NCI-H2081 treated with DMSO at 0.1 percent for 48 hours (cell line): ENCODE measurements at regions not wholly inside any gene's neighbourhood (a gene's known extent, or its start where the extent isn't known, plus 50 kb on each side); places are given as distances from the start of the nearest gene placed in this dataset.

ENCODE experiments used
- DNase-seq: peaks from one replicate; lab custom pipeline; 2025; lab: John Stamatoyannopoulos, UW

- DNase-seq: no peak
These were observed 309.2 kb downstream of the FAT3 start for GRCh38 chr11:92533657-92534335.

- no peak for DNase-seq
These were observed 312.3 kb downstream of the FAT3 start for GRCh38 chr11:92536883-92537282.

- no peak for DNase-seq
These were observed 315.5 kb downstream of the FAT3 start for GRCh38 chr11:92540096-92540495.

- DNase-seq: no peak
These were observed 321.4 kb downstream of the FAT3 start for GRCh38 chr11:92545906-92546471.

- no peak for DNase-seq
These were observed 322.0 kb downstream of the FAT3 start for GRCh38 chr11:92546603-92547002.

- peak; percentile 83 for DNase-seq
These were observed 325.8 kb downstream of the FAT3 start for GRCh38 chr11:92550411-92550810.

GRCh38 chr11:92550871-92551270, 326.3 kb downstream of the FAT3 start:
- no peak for DNase-seq

GRCh38 chr11:92552942-92553341, 328.3 kb downstream of the FAT3 start:
- DNase-seq: no peak

- DNase-seq: no peak
These were observed 330.1 kb downstream of the FAT3 start for GRCh38 chr11:92554688-92555087.

GRCh38 chr11:92556431-92556830, 331.8 kb downstream of the FAT3 start:
- DNase-seq: no peak

- no peak for DNase-seq
These were observed 333.3 kb downstream of the FAT3 start for GRCh38 chr11:92557879-92558278.

GRCh38 chr11:92558323-92558722, 333.7 kb downstream of the FAT3 start:
- peak; percentile 44 for DNase-seq

GRCh38 chr11:92569726-92570125, 345.1 kb downstream of the FAT3 start:
- DNase-seq: no peak

- no peak for DNase-seq
These were observed 347.9 kb downstream of the FAT3 start for GRCh38 chr11:92572559-92572958.

- DNase-seq: no peak
These were observed 351.7 kb downstream of the FAT3 start for GRCh38 chr11:92576315-92576714.

- DNase-seq: no peak
These were observed 356.3 kb downstream of the FAT3 start for GRCh38 chr11:92580908-92581307.

GRCh38 chr11:92588393-92588792, 363.8 kb downstream of the FAT3 start:
- DNase-seq: no peak

GRCh38 chr11:92589512-92589911, 364.9 kb downstream of the FAT3 start:
- DNase-seq: no peak

GRCh38 chr11:92591521-92591920, 366.9 kb downstream of the FAT3 start:
- DNase-seq: no peak

GRCh38 chr11:92594251-92594650, 369.6 kb downstream of the FAT3 start:
- no peak for DNase-seq

- no peak for DNase-seq
These were observed 370.4 kb downstream of the FAT3 start for GRCh38 chr11:92595052-92595451.

- no peak for DNase-seq
These were observed 372.1 kb downstream of the FAT3 start for GRCh38 chr11:92596596-92597317.

- DNase-seq: no peak
These were observed 368.4 kb upstream of the MTNR1B start for GRCh38 chr11:92601048-92601447.
